ENCODE measurements at regions not wholly inside any gene's neighbourhood (a gene's known extent, or its start where the extent isn't known, plus 50 kb on each side); places are given as distances from the start of the nearest gene placed in this dataset.
"Not testable (repeated sequence)": the region's sequence is repeated elsewhere in the genome, so short reads cannot be mapped to it uniquely, and the experiment has no call there.

DNA sequence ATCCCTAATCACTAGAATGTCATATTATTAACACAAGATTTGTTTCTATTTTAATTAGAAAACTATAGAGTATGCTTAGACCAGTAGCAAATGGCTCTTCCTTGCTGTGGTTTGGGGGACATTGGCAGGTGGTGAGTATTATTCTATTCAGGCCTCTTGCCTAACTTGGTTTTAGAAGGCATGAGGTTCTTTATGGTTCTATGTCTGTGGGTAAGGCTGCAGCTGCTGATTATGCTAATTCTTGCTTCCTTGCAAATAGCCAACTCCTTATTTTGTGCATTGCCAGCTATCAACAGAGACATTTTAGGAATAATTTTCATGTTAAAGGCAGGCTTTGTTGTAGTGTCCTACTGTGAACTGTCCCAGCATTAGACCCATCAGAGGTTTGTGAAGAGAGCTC, 1344.9 kb downstream of the UQCRFS1 start:
- Histone ChIP-seq H3K27ac (no peak overlapping the region), H3K27me3 (no peaks in the 10 kb centered on the region), H3K36me3 (no peaks in the 10 kb centered on the region), H3K9me3 (replicated peaks) (no peaks in the 10 kb centered on the region), H3K4me1 (no peaks in the 10 kb centered on the region), H3K4me3 (no peak overlapping the region)
- no peak for DNase-seq

DNA sequence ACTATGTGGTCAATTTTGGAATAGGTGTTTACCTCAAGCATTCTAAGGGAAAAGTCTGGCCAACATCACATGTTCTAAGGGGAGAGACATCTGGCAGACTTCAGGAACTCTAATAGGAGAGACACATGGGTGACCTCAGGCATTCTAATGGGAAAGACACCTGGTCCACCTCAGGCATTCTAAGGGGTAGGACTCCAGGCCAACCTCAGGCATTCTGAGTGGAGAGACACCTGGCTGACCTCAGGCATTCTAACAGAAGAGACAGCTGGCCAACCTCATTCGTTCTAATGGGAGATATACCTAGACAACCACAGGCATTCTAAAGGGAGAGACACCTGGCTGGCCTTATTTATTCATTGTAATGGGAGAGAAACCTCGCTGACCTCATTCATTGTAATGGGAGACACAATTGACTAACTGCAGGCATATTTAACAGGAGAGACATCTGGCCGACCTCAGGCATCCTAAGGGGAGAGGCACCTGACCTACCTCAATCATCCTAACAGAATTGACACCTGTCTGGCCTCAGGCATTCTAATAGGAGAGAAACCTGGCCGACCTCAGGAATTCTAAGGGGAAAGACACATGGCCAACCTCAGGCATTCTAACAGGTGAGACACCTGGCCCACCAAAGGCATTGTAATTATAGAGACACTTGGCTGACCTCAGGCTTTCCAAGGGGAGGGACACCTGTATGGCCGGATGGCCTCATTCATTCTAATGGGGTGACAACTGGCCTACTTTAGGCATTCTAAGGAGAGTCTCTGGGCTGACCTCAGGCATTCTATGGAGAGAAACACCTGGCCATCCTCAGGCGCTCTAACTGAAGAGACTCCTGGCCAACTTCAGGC, 1346.8 kb downstream of the UQCRFS1 start:
- H3K4me3 ChIP-seq: no peak overlapping the region
- no peaks in the 10 kb centered on the region for H3K9me3 ChIP-seq (replicated peaks)
- no peaks in the 10 kb centered on the region for H3K27me3 ChIP-seq
- no peak overlapping the region for H3K27ac ChIP-seq
- DNase-seq: no peak
- no peaks in the 10 kb centered on the region for H3K36me3 ChIP-seq
- no peaks in the 10 kb centered on the region; the same call in 1 of the 2 replicates for H3K4me1 ChIP-seq

DNA sequence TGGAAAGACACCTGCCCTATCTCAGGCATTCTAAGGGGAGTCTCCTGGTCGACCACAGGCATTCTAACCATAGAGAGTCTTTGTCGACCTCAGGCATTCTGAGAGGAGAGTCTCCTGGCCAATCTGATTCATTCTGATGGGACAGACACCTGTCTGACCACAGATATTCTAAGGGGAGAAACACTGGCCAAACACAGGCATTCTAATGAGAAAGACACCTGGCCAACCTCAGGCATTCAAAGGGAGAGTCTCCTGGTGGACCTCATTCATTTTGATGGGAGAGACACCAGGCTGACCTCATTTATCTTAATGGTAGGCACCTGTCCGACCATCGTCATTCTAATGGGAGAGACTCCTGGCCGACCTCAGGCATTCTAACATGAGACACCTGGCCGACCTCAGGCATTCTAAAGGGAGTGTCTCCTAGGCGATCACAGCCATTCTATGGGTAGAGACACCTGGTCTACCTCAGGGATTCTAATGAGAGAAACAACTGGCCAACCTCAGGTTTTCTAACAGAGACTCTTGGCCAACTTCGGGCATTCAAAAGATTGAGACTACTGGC, 1351.5 kb downstream of the UQCRFS1 start:
- Histone ChIP-seq H3K27me3 (no peaks in the 10 kb centered on the region), H3K4me1 (peaks cover 5% of the 10 kb centered on the region), H3K4me3 (no peak overlapping the region), H3K27ac (no peak overlapping the region), H3K36me3 (no peaks in the 10 kb centered on the region), H3K9me3 (replicated peaks) (0 out of 2 replicates have a peak, but pooled peaks cover 3% of the 10 kb centered on the region)
- DNase-seq: no peak

DNA sequence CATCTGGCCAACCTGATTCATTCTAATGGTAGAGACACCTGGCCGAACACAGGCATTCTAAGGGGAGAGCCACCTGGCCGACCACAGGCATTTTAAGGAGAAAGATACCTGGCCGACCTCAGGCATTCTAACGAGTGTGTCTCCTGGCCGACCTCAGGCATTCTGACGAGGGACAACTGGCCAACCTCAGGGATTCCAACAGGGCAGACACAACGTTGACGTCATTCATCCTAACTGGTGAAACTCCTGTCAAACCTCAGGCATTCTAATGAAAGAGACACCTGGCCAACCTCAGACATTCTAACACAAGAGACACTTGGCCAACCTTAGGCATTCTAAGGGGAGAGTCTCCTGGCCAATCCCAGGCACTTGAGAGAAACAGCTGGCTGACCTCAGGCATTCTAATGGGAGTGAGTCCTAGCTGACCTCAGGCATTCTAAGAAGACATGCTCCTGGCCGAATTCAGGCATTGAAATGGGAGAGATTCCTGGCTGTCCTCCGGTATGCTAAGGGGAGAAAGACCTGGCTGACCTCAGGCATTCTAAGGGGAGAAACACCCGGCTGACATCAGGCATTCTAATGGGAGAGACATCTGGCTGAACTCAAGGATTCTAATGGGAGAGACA, 1352.5 kb downstream of the UQCRFS1 start:
- Histone ChIP-seq H3K27ac (peak overlapping the region; percentile 55), H3K27me3 (no peaks in the 10 kb centered on the region), H3K36me3 (no peaks in the 10 kb centered on the region), H3K9me3 (replicated peaks) (0 out of 2 replicates have a peak, but pooled peaks cover 3% of the 10 kb centered on the region), H3K4me1 (peaks cover 5% of the 10 kb centered on the region), H3K4me3 (no peak overlapping the region)
- peak; percentile 21 to 41 for DNase-seq

DNA sequence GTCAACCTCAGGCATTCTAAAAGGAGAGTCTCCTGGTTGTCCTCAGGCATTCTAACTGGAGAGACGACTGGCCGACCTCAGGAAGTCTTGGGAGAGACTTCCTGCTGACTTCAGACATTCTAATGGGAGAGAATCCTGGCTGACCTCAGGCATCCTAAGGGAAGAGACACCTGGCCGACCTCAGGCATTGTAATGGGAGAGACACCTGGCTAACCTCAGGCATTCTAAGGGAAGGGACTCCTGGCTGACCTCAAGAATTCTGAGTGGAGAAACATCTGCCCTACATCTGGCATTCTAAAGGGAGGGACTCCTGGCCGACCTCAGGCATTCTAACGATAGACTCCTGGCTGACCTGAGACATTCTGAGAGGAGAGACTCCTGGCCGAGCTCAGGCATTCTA, 1353.3 kb downstream of the UQCRFS1 start:
- Histone ChIP-seq H3K27ac (peak overlapping the region; percentile 55), H3K4me1 (peaks cover 5% of the 10 kb centered on the region), H3K36me3 (no peaks in the 10 kb centered on the region), H3K27me3 (no peaks in the 10 kb centered on the region), H3K9me3 (replicated peaks) (0 out of 2 replicates have a peak, but pooled peaks cover 3% of the 10 kb centered on the region), H3K4me3 (no peak overlapping the region)
- no peak for DNase-seq

GRCh38 chr19:27858981-27859581, 1353.9 kb downstream of the UQCRFS1 start:
- Histone ChIP-seq H3K9me3 (replicated peaks) (0 out of 2 replicates have a peak, but pooled peaks cover 3% of the 10 kb centered on the region), H3K4me3 (no peak overlapping the region), H3K27me3 (no peaks in the 10 kb centered on the region), H3K4me1 (peaks cover 5% of the 10 kb centered on the region), H3K27ac (peak overlapping the region; percentile 26), H3K36me3 (no peaks in the 10 kb centered on the region)
- peak; percentile 17 to 22 for DNase-seq

DNA sequence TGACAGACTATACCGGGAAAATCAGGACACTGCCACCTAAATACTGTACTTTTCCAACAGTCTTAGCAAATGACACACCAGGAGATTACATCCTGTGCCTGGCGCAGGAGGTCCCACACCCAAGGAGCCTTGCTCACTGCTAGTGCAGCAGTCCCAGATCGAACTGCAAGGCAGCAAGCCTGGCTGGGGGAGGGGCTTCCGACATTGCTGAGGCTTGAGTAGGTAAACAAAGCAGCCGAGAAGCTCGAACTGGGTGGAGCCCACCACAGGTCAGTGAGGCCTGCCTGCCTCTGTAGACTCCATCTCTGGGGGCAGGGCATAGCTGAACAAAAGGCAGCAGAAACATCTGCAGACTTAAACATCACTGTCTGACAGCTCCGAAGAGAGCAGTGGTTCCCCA, 1360.0 kb downstream of the UQCRFS1 start:
- H3K36me3 ChIP-seq; H3K4me3 ChIP-seq; H3K27me3 ChIP-seq; H3K4me1 ChIP-seq; H3K9me3 ChIP-seq (replicated peaks); H3K27ac ChIP-seq; DNase-seq: not testable (repeated sequence)

GRCh38 chr19:27851543-27852060, 1361.3 kb downstream of the UQCRFS1 start:
- H3K9me3 ChIP-seq (replicated peaks): no peaks in the 10 kb centered on the region
- H3K36me3 ChIP-seq: no peaks in the 10 kb centered on the region
- H3K4me3 ChIP-seq: no peak overlapping the region
- DNase-seq: no peak
- no peaks in the 10 kb centered on the region for H3K4me1 ChIP-seq
- H3K27ac ChIP-seq: no peak overlapping the region
- no peaks in the 10 kb centered on the region; the same call in 1 of the 2 replicates for H3K27me3 ChIP-seq

- H3K27ac ChIP-seq: no peak overlapping the region
- no peaks in the 10 kb centered on the region; the same call in 1 of the 2 replicates for H3K27me3 ChIP-seq
- no peaks in the 10 kb centered on the region for H3K9me3 ChIP-seq (replicated peaks)
- no peaks in the 10 kb centered on the region for H3K4me1 ChIP-seq
- no peak overlapping the region for H3K4me3 ChIP-seq
- no peaks in the 10 kb centered on the region for H3K36me3 ChIP-seq
- no peak for DNase-seq
Measured at GRCh38 chr19:27851002-27851481, 1361.9 kb downstream of the UQCRFS1 start.

- Histone ChIP-seq H3K9me3 (replicated peaks) (no peaks in the 10 kb centered on the region), H3K4me3 (no peak overlapping the region), H3K4me1 (no peaks in the 10 kb centered on the region), H3K27ac (no peak overlapping the region), H3K27me3 (no peaks in the 10 kb centered on the region; the same call in 1 of the 2 replicates), H3K36me3 (no peaks in the 10 kb centered on the region)
- DNase-seq: no peak
Measured at GRCh38 chr19:27846944-27847343, 1366.0 kb downstream of the UQCRFS1 start.

DNA sequence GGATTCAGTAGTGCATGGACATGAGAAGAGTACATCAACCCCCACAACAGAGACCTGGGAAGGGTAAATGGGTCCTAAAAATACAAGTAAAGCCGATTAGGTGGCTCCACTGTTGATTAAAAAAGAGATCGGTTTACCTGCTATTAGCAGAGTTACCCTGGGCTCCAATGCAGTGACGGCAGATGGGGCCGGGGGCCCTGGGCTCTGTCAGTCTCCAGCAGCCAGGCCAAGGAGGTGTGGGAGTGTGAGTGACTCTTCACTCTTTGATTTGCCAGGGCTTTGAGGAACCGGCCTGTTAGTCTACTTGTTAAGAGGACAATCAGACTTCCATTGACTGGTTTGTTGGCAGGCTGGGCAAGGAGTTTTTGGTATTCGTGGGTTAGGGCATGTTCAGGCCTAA, 1368.7 kb downstream of the UQCRFS1 start:
- Histone ChIP-seq H3K4me3 (no peak overlapping the region), H3K27me3 (no peaks in the 10 kb centered on the region; the same call in 1 of the 2 replicates), H3K4me1 (no peaks in the 10 kb centered on the region), H3K36me3 (no peaks in the 10 kb centered on the region), H3K9me3 (replicated peaks) (no peaks in the 10 kb centered on the region), H3K27ac (no peak overlapping the region)
- no peak for DNase-seq

- Histone ChIP-seq H3K4me1 (no peaks in the 10 kb centered on the region), H3K27me3 (no peaks in the 10 kb centered on the region; the same call in 1 of the 2 replicates), H3K27ac (no peak overlapping the region), H3K36me3 (no peaks in the 10 kb centered on the region), H3K9me3 (replicated peaks) (no peaks in the 10 kb centered on the region), H3K4me3 (no peak overlapping the region)
- DNase-seq: no peak
Measured at GRCh38 chr19:27843861-27844260, 1369.1 kb downstream of the UQCRFS1 start.

DNA sequence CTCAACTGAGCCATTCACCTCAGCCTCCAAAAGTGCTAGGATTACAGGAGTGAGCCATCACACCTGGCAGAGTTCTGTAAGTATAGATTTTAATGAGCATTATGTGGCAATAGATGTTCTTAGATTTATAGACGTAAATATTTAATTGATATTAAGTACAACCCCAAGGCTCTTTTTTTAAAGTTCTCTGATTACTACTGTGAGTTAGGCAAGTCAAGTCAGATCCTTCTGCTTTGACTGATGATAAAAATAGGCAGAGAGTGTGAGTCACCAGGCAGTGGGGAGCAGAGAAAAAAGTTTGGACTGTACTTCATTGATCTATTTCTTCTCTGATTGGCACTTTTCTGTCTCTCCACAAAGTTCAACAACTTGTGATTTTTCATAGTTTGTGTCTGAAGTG, 1379.9 kb downstream of the UQCRFS1 start:
- no peak for DNase-seq
- no peak overlapping the region for H3K27ac ChIP-seq
- H3K4me1 ChIP-seq: no peaks in the 10 kb centered on the region
- H3K36me3 ChIP-seq: no peaks in the 10 kb centered on the region
- H3K4me3 ChIP-seq: no peak overlapping the region
- no peaks in the 10 kb centered on the region for H3K27me3 ChIP-seq
- no peaks in the 10 kb centered on the region for H3K9me3 ChIP-seq (replicated peaks)

GRCh38 chr19:27828829-27829228, 1384.1 kb downstream of the UQCRFS1 start:
- H3K9me3 ChIP-seq (replicated peaks): no peaks in the 10 kb centered on the region
- no peak overlapping the region for H3K27ac ChIP-seq
- H3K4me1 ChIP-seq: no peaks in the 10 kb centered on the region
- DNase-seq: no peak
- no peak overlapping the region for H3K4me3 ChIP-seq
- no peaks in the 10 kb centered on the region for H3K27me3 ChIP-seq
- no peaks in the 10 kb centered on the region for H3K36me3 ChIP-seq
